Activated T-helper 17 cell treated with anti-CD3 and anti-CD28 coated beads, Interleukin-2, amount 50 U/mL, for 72 hours (primary cell): ENCODE measurements at regions not wholly inside any gene's neighbourhood (a gene's known extent, or its start where the extent isn't known, plus 50 kb on each side); places are given as distances from the start of the nearest gene placed in this dataset.

Experiments used
- ATAC-seq: fragments of 150-1000 bp; cut with Tn5 transposase; replicated peaks from 2 replicates; pipeline ENCODE4 v1.10.0; 2021; ENCODE audit warnings: mild to moderate bottlenecking, moderate library complexity
- H3K27ac Mint-ChIP-seq: one replicate; pipeline ENCODE4 v1.8.0; 2022; ENCODE audit warnings: mixed read lengths
- H3K27me3 Mint-ChIP-seq: one replicate; pipeline ENCODE4 v1.8.0; 2022; ENCODE audit warnings: mixed read lengths
- H3K36me3 Mint-ChIP-seq: one replicate; pipeline ENCODE4 v1.8.0; 2022; ENCODE audit warnings: low read depth, mild to moderate bottlenecking, mixed read lengths
- H3K4me1 Mint-ChIP-seq: one replicate; pipeline ENCODE4 v1.8.0; 2022; ENCODE audit warnings: mixed read lengths
- H3K4me3 Mint-ChIP-seq: one replicate; pipeline ENCODE4 v1.8.0; 2022; ENCODE audit warnings: mild to moderate bottlenecking, mixed read lengths
- H3K9me3 Mint-ChIP-seq: one replicate; pipeline ENCODE4 v1.8.0; 2022; ENCODE audit warnings: mixed read lengths

DNA sequence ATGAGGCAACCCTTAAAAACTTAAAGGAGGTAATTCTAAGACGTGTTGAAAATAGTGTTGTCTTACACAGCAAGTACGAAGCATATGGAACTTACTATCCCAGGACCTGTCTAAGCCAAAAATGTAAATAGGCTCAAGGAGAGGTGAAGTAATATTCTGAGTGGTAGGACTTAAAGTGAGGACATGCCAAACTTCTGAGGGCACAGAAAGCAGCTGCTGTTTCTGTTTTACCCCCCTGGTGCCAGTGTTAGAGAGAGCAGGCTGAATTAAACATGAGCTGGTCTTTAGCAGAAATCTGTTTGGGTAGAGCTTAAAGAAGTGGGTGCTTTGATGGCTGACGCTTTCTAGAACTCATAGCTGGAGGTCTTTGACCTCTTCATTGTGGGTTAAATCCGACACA is 149.7 kb upstream of the NPHP3 start:
- H3K36me3 Mint-ChIP-seq = no peaks in the 10 kb centered on the region
- peaks cover 6% of the 10 kb centered on the region for H3K27me3 Mint-ChIP-seq
- no peak for ATAC-seq
- no peaks in the 10 kb centered on the region for H3K9me3 Mint-ChIP-seq
- no peak overlapping the region for H3K27ac Mint-ChIP-seq
- H3K4me3 Mint-ChIP-seq = no peak overlapping the region
- H3K4me1 Mint-ChIP-seq = no peaks in the 10 kb centered on the region

DNA sequence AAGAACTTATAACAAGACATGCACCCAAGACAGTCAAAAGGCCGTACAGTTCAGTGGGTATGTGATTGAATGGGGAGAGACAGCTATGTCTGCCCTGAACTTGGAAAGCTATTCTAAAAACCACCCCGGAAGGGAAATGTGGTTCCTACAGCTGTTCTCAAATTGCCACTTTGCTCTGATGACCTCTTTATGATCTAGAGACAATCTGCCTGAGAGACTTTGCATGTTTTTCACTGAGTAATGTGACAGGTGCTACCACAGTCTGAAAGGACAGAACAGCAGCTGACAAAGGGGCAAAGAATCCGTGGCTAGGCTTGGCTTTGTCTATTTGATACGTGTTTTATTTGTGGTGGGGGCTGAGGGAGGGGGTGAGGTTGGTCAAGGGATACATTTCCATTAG is 148.3 kb upstream of the NPHP3 start:
- no peak for ATAC-seq
- Mint-ChIP-seq H3K27me3 (peaks cover 6% of the 10 kb centered on the region), H3K4me3 (no peak overlapping the region), H3K9me3 (no peaks in the 10 kb centered on the region), H3K4me1 (no peaks in the 10 kb centered on the region), H3K27ac (no peak overlapping the region), H3K36me3 (no peaks in the 10 kb centered on the region)

DNA sequence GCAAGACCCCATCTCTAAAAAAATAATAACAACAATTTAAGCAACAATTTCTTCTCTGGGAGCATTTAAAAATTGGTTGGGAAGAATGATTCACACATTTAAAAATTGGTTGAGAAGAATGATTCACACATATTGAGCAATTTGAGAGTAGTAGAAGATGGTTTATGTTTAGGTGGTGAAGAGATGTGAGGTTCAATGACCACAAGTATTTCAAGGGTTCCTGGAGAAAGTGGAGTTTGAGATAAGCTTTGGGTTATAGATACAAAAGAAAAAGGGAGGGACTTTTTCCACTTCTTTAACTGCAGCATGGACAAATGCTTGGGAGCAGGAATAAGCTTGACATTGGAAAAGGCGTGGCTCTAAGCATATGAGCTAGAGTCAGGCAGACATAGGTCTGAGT is 145.7 kb upstream of the NPHP3 start:
- H3K27ac Mint-ChIP-seq = no peak overlapping the region
- H3K27me3 Mint-ChIP-seq = peaks cover 9% of the 10 kb centered on the region
- ATAC-seq = no peak
- no peaks in the 10 kb centered on the region for H3K4me1 Mint-ChIP-seq
- H3K9me3 Mint-ChIP-seq = no peaks in the 10 kb centered on the region
- no peaks in the 10 kb centered on the region for H3K36me3 Mint-ChIP-seq
- H3K4me3 Mint-ChIP-seq = no peak overlapping the region

DNA sequence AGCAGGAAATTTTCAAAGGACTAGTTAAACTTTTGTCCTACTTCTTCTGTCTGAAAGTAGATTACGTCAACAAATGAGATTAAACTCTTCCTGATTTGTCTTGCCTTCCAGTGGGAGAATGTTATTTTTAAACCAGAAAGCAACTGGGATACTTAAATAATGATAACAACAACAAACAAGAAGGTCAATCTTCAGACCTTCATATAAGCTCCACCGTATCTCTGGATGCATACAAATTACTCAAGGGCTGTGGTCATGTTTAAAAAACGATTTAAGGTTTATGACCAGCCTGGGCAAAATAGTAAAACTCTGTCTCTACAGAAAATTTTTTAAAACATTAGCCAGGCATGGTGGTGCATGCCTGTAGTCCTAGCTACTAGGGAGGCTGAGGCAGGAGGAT is 145.3 kb upstream of the NPHP3 start:
- H3K9me3 Mint-ChIP-seq = no peaks in the 10 kb centered on the region
- H3K27me3 Mint-ChIP-seq = peaks cover 9% of the 10 kb centered on the region
- ATAC-seq = no peak
- no peak overlapping the region for H3K27ac Mint-ChIP-seq
- H3K4me1 Mint-ChIP-seq = no peaks in the 10 kb centered on the region
- no peaks in the 10 kb centered on the region for H3K36me3 Mint-ChIP-seq
- H3K4me3 Mint-ChIP-seq = no peak overlapping the region

DNA sequence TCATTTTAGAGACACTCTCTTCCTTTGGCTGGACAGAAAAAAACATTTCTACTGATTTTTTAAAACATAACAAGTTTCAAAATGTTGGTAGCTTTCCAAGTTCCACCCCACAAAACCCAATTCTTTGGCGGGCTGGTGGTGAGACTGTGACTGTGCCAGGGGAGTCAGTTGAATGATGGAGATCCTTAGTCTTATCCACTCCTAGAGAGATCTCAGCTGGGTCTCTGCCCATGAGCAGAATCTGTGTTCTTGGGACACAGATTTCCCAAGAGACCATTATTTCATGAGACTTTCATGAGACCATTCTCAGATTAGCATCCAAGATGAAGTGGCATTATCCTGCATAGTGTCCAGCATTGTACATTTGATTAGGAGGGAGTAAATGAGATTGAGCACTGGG is 135.1 kb upstream of the NPHP3 start:
- Mint-ChIP-seq H3K4me3 (no peak overlapping the region), H3K27ac (no peak overlapping the region), H3K4me1 (no peaks in the 10 kb centered on the region), H3K27me3 (peaks cover 3% of the 10 kb centered on the region), H3K36me3 (no peaks in the 10 kb centered on the region), H3K9me3 (no peaks in the 10 kb centered on the region)
- no peak for ATAC-seq

DNA sequence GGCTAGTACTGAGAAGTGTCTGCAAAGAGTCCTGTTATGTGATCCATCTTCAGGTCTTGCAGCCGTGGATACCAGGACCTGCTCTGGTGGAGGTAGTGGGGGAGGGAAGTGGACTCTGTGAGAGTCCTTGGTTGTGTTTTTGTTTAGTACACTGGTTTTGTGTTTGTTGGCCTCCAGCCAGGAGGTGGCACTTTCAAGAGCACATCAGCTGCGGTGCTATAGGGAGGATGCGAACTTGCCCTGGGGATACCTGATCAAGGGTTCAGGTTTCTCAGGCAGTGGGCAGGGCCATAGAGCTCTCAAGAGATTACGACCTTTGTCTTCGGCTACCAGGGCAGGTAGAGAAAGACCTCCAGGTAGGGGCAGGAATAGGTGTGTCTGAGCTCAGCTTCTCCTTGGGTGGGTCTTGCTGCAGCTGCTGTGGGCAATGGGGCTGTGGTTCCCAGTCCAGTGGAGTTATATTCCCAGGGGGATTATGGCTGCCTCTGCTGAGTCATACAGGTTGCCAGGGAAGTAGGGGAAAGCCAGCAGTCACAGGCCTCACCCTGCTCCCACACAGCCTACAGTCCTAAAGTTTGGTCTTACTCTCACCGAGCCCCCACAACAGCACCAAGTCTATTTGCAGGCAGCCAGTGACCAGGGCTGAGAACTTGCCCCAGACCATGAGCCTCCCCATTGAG is 132.8 kb upstream of the NPHP3 start:
- Mint-ChIP-seq H3K4me1 (no peaks in the 10 kb centered on the region), H3K4me3 (no peak overlapping the region), H3K36me3 (no peaks in the 10 kb centered on the region), H3K27ac (no peak overlapping the region), H3K27me3 (peaks cover 3% of the 10 kb centered on the region), H3K9me3 (no peaks in the 10 kb centered on the region)
- no peak for ATAC-seq

DNA sequence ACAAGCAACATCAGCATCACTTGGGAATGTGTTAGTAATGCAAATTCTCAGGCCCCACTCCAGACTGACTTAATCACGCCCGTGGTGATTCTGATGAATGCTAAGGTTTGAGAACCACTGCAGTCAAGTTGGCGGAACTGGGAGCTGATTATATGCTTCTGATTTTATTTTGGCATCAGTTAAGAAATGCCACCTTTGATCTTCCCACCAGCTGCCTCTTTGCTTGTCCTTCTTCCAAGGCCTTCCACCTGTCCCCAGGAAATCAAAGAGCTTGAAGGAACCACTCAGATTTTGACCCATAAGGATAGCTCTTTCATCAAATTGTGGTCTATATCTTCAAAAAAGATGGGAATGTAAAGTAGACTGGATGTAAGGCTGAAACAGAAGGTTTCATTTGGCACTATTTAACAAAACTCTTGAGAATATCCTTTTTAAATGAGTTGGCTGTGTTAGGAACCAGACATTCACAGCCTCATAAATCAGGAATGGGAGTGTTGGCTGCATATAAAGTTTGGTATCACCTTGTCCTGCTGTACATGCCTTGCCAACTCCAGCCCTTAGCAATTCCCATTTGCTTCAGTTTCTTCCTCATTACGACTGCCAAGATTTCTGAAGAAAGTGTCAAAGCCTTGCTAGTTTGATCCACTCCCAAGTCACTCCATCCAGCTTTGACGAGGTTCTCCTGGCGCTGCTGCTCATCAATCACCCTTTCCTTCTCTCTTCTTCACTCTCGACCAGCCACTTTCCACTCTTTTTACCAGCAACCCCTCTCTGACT is 125.8 kb upstream of the NPHP3 start:
- Mint-ChIP-seq H3K4me1 (no peaks in the 10 kb centered on the region), H3K4me3 (no peak overlapping the region), H3K36me3 (no peaks in the 10 kb centered on the region), H3K9me3 (no peaks in the 10 kb centered on the region), H3K27me3 (peaks cover 3% of the 10 kb centered on the region), H3K27ac (no peak overlapping the region)
- no peak for ATAC-seq

DNA sequence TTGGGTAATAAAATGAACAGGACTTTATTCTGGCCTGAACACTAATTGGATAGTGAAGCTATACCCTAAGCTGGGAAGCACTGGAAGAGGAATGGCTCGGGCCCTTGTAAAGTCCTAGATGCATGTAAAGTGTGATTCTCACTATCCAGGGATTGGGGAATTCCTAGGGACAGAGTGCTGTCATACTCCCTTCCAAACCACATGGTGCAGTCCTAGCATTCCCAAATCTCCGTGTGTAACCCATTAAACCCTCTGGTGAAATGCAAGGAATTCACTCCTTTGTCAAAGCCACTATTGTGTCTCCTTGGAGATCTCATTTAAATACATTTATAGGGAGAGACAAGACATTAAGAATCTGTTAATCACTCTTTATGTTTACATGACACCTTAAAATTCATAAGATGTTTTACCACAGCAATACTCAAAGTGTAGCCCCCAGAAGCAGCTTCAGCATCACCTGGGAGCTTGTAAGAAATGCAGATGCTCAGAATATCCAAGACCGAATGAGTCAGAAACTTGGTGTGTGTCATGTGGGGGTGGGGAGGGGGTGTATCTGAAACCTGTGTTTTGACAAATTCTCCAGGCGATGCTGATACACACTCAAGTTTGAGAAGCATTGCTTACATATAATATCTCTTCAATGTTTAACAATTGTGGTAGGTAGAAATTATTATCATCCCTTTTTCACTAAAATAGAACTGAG is 121.8 kb upstream of the NPHP3 start:
- no peaks in the 10 kb centered on the region for H3K36me3 Mint-ChIP-seq
- no peak for ATAC-seq
- no peaks in the 10 kb centered on the region for H3K9me3 Mint-ChIP-seq
- peaks cover 5% of the 10 kb centered on the region for H3K27me3 Mint-ChIP-seq
- no peak overlapping the region for H3K4me3 Mint-ChIP-seq
- H3K27ac Mint-ChIP-seq = no peak overlapping the region
- no peaks in the 10 kb centered on the region for H3K4me1 Mint-ChIP-seq

DNA sequence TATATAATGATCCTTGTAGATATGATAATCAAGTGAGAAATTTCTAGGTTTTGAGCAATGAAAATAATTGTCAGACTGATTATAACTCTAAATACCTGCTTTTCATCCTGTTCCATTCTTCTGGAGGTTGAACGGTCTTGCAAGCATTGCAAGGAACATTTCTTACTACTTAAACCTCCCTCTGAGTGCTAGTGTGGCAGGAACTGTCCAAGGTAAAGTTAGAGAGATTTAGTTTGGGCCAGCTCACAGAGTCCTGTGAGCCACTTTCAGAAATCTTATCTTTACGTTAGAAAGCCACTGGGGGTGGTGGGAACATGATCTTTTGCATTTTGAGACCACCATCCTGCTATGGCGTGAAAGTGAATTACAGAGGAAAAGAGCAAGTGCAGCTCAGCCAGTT is 121.1 kb upstream of the NPHP3 start:
- Mint-ChIP-seq H3K4me1 (no peaks in the 10 kb centered on the region), H3K36me3 (no peaks in the 10 kb centered on the region), H3K4me3 (no peak overlapping the region), H3K27ac (no peak overlapping the region), H3K9me3 (no peaks in the 10 kb centered on the region), H3K27me3 (peaks cover 5% of the 10 kb centered on the region)
- no peak for ATAC-seq

DNA sequence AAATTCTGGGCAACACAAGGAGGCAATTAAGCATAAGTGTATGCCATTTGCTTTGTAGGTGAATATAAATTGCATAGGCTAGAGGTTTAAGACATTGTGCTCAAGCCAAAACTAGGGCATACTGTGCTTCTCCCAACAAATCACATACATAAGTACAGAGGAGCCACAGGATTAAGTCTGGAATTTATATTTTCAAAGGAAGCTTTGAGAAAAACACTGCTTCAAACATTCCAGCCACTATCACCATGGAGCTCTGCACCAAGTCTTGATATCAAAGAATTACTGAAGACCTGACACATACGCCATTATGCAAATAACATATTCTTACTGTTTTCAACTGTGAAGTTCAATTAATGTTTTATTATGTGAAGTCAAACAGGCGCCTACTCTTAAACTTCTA is 119.4 kb upstream of the NPHP3 start:
- no peak for ATAC-seq
- Mint-ChIP-seq H3K27ac (no peak overlapping the region), H3K4me3 (no peak overlapping the region), H3K4me1 (no peaks in the 10 kb centered on the region), H3K27me3 (peaks cover 11% of the 10 kb centered on the region), H3K36me3 (no peaks in the 10 kb centered on the region), H3K9me3 (no peaks in the 10 kb centered on the region)

DNA sequence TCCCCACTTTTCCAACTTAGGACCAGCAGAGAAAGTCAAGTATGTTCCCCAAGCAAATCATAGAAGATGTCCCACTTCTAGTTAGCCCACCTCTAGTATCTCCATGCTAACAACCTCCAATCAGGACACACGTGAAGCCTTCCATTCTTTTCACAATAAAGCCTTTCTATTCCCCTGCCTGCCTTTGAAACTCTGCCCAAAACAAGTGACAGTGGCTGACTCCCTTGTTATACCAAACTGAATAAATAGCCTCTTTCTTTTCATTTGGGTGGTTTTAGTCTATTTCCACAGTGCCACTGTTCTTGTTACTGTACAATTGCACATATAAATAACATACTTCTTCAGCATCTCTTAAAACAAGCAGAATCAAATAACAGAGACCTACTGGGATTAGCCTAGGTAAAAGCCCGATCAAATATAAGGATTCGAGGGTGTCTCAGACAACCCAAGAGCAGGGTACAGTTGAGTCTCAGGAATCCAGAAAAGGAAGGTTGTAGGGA is 118.0 kb upstream of the NPHP3 start:
- no peak overlapping the region for H3K27ac Mint-ChIP-seq
- H3K4me3 Mint-ChIP-seq = no peak overlapping the region
- no peaks in the 10 kb centered on the region for H3K9me3 Mint-ChIP-seq
- H3K27me3 Mint-ChIP-seq = peaks cover 11% of the 10 kb centered on the region
- no peaks in the 10 kb centered on the region for H3K4me1 Mint-ChIP-seq
- no peaks in the 10 kb centered on the region for H3K36me3 Mint-ChIP-seq
- no peak for ATAC-seq

DNA sequence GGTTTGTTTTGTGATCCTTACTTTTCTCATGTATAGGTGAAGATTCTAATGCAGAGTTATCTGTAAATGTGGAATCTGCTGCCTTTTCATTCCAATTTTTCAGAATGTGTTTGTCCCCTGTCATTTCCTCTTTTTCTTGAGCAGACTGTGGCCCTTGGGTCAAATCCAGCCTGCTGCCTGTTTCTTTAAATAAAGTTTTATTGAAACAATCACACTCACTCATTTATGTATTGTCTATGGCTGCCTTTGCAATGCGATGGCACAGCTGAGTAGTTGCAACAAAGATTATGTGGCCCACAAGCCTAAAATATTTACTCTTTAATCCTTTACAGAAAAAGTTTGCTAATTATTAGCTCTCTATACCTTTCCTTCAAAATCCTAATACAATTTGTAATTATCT is 116.3 kb upstream of the NPHP3 start:
- H3K27ac Mint-ChIP-seq = no peak overlapping the region
- H3K9me3 Mint-ChIP-seq = no peaks in the 10 kb centered on the region
- H3K36me3 Mint-ChIP-seq = no peaks in the 10 kb centered on the region
- no peaks in the 10 kb centered on the region for H3K4me1 Mint-ChIP-seq
- no peak overlapping the region for H3K4me3 Mint-ChIP-seq
- H3K27me3 Mint-ChIP-seq = peaks cover 11% of the 10 kb centered on the region
- no peak for ATAC-seq

DNA sequence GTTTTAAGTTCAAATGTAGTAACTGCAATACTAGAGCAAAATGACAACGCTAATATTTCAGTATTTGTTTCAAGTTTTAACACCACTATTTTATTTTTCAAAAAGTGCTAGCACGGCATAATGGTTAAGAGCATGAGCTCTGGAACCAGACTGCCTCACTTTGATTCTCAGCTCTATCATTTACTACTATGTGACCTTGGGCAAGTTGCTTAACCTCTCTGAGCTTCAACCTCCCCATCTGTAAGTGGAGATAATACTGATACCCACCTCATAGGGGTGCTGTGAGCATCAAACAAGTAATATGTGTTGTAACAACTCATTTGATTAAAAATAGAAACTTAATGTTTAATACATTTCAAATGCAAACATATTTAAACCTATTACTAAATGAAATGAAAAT is 115.4 kb upstream of the NPHP3 start:
- Mint-ChIP-seq H3K36me3 (no peaks in the 10 kb centered on the region), H3K9me3 (no peaks in the 10 kb centered on the region), H3K27me3 (peaks cover 11% of the 10 kb centered on the region), H3K27ac (no peak overlapping the region), H3K4me3 (no peak overlapping the region), H3K4me1 (no peaks in the 10 kb centered on the region)
- no peak for ATAC-seq

DNA sequence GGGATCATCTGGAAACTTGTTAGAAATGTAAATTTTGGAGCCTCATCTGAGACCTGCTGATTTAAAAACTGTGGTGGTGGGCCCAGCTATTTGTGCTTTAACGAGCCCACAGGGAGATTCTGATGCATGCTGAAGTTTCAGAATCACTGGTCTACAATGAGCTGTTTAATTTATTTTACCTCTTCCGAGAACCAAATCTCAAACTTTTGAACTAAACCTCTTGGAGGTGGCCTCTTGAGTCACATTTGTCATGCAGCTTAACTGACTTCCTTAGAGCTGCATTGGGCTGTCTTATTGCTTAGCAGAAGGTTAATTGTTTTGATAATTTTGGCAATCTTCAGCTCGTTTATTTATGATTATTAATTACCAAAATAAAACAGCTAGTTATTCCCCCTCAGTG is 112.1 kb upstream of the NPHP3 start:
- Mint-ChIP-seq H3K27ac (no peak overlapping the region), H3K4me1 (no peaks in the 10 kb centered on the region), H3K27me3 (peaks cover 12% of the 10 kb centered on the region), H3K9me3 (no peaks in the 10 kb centered on the region), H3K36me3 (no peaks in the 10 kb centered on the region), H3K4me3 (no peak overlapping the region)
- no peak for ATAC-seq

DNA sequence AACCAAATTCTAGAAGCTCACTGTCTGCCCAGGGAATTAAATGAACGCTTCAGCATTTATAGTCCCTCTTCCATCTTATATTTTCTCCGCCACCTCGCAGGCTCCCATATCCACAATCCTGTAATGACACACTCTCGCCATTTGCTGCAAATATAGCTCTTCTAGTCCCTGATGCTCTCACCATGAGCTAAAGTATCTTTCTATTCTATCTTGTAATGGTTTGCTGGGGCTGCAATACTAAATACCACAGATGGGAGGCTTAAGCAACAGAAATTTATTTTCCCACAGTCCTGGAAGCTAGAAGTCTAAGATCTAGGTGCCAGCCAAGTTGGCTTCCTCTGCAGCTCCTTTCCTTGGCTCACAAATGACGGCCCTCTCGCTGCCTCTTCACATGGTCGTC is 106.9 kb upstream of the NPHP3 start:
- Mint-ChIP-seq H3K27ac (no peak overlapping the region), H3K9me3 (no peaks in the 10 kb centered on the region), H3K4me3 (no peak overlapping the region), H3K27me3 (peaks cover 12% of the 10 kb centered on the region), H3K4me1 (no peaks in the 10 kb centered on the region), H3K36me3 (no peaks in the 10 kb centered on the region)
- no peak for ATAC-seq
